CD4-positive, alpha-beta T cell treated with Interleukin-15 for 1 hour (primary cell): ENCODE measurements at regions not wholly inside any gene's neighbourhood (a gene's known extent, or its start where the extent isn't known, plus 50 kb on each side); places are given as distances from the start of the nearest gene placed in this dataset.
"Not testable (repeated sequence)": the region's sequence is repeated elsewhere in the genome, so short reads cannot be mapped to it uniquely, and the experiment has no call there.

Experiments
- DNase-seq: peaks from one replicate; pipeline ENCODE4 v3.0.0-alpha.2; 2020

DNA sequence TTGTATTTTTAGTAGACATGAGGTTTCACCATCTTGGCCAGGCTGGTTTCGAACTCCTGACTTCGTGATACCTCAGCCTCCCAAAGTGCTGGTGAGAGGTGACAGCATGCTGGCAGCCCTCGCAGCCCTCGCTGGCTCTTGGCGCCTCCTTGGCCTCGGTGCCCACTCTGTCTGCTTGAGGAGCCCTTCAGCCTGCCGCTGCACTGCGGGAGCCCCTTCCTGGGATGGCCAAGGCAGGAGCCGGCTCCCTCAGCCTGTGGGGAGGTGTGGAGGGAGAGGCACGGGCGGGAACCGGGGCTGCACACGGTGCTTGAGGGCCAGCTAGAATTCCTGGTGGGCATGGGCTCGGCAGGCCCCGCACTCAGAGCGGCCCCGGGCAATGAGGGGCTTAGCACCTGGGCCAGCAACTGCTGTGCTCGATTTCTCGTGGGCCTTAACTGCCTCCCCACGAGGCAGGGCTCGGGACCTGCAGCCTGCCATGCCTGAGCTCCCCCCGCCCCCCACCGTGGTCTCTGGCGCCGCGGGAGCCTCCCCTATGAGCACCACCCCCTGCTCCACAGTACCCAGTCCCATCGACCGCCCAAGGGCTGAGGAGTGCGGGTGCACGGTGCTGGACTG is 96.5 kb upstream of the RHOBTB1 start:
- no peak for DNase-seq

DNA sequence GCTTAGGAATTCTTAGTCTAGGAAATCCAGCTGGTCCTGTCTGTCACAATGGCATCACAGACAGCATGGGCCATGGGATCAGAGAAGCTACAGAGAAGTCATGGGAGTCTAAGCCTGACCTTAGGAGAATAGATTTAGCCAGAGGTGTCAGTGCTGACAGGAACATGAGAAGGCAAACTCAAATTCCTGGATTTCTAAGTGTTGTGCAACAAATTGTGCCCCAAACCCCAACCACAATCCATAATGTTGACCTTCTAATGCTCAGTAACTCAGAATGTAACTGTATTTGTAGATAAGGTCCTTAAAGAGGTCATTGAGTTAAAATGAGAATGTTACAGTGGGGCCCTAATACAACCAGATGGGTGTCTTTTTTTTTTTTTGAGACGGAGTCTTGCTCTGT is 95.9 kb upstream of the RHOBTB1 start:
- DNase-seq = no peak

DNA sequence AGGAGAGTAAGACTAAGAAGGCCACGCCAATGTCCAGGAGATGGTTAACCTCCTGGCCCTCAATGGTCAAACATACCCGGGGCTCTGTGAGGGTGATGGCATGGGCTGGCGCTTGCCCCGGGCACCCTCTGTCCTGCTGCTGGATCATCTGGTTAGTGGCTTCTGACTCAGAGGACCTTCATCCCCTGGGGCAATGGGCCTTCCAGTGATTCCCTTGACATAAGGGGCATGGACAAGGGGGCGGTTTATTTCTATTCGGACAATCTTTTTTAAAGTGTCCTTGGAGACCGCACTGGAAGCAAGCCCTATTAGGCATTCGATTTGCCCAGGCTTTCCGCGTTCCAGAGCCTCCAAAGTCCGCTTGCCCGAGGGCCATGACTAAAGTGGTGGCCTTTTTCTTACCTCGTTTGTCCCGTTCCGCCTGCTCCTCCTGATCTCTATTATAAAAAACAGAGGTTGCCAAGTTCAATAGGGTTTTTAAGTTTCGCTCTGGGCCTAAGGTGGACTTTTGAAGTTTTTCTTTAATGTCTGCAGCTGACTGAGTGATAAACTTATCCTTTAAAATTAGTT is 93.4 kb upstream of the RHOBTB1 start:
- not testable (repeated sequence) for DNase-seq

DNA sequence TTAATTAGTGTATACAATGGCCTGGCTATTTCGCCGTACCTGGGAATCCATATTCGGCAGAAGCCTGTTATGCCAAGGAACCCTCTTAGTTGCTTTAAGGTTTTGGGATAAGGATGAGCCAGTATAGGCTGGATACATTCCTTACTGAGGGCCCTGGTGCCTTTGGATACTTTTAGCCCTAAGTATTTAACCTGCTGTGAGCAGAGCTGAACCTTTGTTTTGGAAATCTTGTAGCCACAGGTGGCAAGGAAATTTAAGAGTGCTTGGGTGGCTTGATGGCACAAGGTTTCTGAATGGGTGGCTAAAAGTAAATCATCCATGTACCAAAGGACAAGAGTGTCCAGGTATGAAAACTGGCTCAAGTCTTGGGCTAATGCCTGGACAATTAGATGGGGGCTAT is 92.2 kb upstream of the RHOBTB1 start:
- not testable (repeated sequence) for DNase-seq

DNA sequence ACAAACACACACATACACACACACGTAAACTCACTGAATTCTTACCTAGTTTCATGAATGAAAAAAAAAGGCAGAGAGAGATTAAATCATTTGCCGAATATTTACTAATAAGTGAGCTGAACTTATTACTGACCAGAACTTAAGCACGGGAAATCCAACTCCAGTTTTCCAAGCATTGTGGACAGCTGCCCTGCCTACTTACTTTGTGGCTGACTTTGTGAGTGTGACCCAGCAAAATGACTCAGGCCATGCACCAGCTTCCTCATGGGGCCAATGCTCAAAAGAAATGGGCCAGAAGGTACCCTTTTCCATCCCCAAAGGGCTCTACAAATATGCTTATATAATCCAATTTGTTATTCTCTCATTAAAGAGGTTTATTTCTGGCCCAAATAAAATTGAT is 87.4 kb upstream of the RHOBTB1 start:
- no peak for DNase-seq

DNA sequence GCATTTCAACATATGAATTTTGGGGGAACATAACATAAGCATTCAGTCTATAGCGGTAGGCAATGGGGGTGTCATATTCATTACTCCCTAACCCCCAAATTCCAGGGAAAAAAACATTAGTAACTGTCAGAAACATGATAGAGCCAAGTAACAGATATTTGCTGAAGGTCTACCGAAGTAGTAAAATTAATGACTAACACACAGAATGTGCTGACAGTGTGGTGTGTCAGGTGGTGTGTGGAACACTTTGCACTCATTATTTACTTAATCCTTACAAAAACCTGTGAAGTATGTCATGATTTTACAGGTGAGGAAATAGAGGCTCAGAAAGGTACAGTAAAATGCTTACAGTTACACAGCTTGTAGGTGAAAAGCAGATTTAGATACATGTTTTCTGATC is 85.4 kb upstream of the RHOBTB1 start:
- DNase-seq = no peak

DNA sequence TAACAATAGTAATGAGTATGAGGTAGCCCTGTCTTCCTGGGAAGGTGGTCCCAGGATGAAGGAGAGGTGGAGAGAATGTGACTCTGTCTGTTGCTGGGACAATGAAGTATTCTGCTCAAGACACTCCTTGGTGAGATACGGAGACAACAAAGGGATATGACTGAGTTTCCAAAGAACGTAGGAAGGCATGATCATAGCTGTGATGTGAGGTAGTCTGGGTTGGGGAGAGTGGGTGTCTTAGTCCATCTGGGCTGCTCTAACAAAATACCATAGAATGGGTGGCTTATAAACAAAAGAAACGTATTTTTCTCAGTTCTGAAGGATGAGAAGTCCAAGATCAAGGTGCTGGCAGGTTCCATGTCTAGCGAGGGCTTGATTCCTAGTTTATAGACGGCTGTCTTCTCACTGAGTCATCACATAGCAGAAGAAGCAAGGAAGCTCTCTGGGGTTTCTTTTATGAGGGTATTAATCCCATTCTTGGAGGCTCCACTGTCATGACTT is 84.9 kb upstream of the RHOBTB1 start:
- no peak for DNase-seq

DNA sequence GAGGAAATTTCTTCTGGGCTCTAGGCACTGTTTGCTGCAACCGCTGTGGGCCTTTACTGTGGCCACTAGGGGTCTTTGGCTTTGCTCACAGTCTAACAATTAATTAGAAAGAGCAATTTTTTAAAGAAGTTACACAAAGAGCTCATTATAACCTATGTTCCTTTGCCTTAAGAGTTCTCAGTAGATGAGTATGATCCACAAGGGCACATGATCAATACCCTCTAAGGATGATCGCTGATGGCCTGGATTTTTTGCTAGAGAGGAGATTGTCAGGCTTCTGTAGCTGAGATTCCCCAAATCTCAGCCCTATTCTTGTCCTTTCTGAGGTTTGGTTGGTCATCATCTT is 80.8 kb upstream of the RHOBTB1 start:
- no peak for DNase-seq

DNA sequence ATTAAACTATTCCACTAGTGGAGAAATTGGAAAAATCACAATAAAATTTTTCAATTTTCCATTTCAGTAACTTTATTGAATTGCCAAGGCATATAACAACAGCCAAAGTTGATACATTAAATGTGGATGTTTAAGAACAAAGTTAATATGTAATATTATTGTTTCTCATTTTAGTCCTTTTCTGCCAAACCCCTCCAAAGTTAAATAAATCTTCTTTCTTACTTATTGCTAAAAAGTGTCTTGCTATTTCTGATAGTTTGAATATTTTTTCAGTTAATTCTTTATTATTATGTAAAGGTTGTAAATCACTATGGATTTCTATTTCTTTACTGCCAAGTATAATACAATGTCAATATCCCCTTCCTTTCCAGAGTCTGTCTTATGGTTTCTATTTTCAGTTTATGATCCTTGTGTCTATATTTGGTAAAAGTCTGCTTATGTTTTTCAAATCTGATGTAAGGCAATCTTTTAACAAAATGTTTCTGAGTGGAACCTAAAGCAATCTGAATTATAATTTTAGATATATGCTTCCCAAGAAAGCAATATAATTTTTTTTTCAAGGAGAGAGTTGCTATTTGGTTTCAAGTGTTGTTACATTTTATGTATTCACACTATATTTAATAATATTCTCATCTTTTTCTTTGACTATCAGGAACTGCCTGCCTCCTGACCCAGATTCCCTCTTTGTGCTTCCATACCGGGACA is 80.3 kb upstream of the RHOBTB1 start:
- DNase-seq = no peak

DNA sequence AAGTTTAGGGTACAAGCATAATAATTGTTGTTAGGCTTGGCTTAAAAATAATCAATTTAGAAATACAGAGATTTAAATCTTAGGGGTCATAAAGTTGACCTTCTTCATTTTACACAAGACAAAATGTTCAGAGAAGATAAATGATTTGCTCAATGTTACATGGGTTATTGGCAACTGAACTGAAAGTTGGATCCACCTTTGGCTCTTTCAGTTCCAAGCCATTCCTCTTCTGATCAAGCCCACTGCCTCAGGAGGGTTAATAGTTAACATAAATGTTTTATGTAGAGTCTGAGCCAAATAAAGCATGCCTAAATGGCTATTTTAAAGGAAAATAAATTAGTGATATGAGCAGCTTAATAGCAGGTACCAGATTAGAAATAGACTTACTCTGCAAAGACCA is 79.1 kb upstream of the RHOBTB1 start:
- no peak for DNase-seq

DNA sequence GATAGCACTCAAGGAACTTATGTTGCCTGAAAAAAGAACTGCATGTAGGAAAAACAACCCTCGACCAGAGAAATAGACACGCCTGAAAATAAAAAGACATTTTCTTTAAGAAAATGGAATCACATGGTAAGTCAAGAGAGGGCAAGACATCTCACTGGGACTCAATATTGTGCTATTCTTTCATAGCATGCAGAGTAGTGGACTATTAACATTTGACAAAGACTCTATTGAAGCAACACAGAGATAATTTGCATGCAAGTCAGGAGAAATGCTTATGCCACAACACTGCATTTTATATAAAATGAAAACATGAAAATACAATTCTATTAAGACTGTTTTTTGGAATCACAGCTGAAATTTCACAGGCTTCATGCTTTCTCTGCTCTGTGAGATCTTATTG is 77.9 kb upstream of the RHOBTB1 start:
- DNase-seq = no peak

DNA sequence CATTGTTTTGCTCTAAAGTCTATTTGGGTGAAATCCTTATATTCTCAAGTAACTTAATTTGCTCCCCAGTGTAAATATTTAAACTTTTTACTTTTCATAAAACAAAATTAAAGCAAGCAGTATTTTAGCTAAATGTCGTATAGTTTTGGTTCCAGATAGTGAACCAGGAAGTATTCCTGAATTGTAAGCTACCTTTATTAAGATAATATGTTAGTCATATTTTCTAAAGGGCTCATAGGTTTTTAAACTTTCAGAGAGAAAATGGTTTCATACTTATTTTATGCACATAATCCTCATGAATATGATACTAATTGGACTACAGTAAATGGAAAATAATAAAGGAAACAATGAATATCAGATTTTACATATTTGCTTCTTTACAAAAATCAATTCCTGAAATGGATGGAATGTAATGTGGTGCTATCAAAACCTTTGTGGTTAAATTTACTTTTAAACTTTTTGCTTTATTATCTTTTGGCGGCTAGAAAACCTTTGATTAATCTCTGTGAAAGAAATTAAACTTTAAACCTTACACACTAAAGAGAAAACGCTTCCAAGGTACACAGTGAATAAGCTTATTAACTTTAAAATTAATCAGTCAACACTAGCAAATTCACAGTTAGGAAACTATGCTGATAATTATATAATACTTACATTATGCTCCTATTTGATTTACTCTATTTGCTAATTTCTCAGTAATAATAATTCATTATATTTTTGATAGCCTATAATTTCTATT is 76.6 kb upstream of the RHOBTB1 start:
- no peak for DNase-seq

DNA sequence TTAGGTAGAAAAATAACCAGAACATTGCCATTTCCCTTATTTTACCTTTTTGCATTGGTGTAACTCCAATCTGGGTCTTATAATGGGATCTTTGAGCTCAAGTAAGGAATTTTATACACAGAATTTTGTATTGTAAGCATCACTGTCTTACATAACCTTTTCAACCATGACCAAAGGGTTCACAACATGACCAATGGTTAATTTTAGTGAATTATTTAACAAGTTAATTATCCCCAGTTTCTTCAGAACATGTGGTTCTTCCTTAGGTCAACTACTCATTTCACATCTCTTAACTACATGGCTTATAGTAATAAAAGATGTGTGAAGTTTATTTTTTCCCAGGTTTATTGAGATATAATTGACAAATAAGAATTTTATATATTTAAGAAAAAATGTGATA is 74.2 kb upstream of the RHOBTB1 start:
- DNase-seq = no peak

DNA sequence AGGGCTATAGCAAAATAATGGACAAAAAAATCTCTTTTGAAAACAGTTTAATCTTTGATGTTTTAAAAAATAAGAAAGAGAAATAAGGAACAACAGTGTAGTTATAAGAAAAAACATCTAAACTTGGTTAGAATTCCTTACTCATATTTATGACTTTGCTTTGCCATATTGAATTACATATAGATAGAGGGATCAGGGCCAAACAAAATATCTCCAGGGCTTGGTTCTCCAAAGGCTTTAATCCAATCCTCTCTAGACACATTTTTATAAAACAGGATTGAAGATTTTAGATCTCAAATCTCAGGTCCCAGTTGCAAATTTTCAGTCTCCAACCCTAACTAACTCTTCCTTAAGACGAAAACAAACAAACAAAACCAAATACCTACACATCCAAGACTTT is 72.6 kb upstream of the RHOBTB1 start:
- DNase-seq = no peak

DNA sequence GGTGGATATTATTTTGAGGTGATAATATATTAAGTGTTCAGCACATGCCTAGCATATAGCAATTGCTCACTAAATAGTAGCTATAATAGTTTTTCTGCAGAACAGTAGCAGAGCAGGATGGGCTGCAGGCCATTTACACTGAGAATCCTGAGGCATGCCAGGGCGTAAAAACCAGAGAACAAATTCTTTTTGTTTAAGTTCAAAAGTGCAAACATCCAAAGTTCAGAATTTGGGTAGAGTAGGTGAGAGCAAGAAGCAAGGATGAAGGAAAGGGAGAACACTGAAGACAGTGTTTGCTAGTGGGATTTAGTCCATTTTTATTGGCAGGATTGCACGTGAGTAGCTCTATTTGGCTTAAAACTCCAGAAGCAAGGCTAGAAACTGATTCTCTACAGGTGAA is 72.0 kb upstream of the RHOBTB1 start:
- no peak for DNase-seq

DNA sequence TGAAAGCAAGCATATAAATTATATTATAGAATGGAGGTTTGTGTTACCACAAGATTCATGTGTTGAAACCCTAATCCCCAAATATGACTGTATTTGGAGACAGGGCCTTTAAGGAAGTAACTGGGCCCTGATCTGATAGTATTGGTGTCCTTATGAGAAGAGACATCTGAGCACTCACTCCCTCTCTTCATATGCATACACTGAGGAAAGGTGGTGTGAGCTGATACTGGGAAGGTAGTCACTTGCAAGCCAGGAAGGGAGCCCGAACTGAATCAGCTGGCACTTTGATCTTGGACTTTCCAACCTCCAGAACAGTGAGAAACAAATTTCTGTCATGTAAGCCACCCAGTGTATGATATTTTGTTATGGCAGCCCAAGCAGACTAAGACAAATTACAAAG is 66.9 kb upstream of the RHOBTB1 start:
- DNase-seq = no peak

DNA sequence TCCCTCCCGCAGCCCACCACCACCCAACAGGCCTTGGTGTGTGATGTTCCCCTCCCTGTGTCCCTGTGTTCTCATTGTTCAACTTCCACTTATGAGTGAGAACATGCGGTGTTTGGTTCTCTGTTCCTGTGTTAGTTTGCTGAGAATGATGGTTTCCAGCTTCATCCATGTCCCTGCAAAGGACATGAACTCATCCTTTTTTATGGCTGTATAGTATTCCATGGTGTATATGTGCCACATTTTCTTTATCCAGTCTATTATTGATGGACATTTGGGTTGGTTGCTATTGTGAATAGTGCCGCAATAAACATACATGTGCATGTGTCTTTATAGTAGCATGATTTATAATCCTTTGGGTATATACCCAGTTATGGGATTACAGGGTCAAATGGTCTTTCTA is 59.1 kb upstream of the RHOBTB1 start:
- not testable (repeated sequence) for DNase-seq

DNA sequence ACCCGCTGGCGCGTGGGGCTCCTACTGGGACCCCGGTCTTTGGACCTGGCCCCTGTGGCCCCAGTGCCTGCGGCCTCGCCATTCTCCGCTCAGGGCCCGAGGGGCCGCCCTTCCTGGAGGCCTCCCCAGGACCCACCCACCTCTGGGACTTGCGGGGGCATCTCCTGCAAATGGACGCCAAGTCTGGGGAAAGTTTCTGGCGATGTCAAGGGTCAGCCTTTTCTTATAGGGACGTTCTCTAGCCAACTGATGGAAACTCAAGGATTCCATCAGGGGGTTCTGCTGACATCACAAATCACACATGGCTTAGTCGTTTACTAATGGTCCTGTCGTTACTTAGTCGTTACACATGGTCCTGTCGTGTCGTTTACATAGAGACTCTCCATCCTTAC is 57.7 kb upstream of the RHOBTB1 start:
- DNase-seq = no peak

DNA sequence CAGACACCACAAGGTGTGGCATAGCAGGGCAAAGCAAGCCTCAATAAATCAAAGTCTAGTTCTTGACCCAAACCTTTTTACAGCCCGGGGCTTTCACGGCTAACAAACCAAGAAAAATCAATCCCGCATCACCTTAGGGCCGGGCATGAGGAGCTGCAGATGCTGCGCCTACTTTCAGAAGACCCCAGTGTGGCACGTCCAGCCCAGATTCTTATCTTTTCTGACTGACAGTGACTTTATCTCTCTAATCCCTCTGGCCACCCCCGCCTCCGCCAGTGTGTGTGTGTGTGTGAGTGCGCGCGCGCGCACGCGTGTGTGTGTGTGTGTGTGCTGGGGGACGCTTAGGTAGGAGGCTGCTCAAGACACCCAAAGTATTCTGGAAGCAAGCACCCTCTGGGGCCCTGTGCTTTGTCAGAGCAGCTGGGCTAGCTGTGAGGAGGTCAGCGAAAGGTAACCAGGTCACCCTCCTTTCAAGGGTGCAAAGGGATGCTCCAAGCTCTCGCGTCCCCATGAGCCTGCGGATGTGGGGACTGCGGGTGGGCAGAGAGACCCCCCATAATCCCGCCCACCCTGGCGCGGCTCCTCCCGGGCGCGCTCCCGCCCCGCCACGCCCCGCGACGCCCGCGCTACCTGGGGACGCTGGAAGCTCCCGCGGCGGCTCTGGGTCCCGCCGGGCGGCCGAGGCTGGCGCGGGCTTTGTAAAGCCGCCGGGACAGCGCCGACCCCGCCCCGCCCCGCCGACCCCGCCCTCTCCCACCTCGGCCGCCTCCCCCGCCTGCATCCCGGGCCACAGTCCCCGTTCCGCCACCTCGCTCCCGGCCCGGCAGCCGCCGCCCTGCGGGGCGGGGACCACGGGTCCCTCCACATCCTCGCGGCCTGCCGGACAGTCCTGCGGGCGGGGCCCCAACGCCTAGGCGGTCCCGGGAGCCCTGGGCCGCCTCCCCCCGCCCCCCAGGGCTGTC is 57.1 kb upstream of the RHOBTB1 start:
- DNase-seq = no peak

DNA sequence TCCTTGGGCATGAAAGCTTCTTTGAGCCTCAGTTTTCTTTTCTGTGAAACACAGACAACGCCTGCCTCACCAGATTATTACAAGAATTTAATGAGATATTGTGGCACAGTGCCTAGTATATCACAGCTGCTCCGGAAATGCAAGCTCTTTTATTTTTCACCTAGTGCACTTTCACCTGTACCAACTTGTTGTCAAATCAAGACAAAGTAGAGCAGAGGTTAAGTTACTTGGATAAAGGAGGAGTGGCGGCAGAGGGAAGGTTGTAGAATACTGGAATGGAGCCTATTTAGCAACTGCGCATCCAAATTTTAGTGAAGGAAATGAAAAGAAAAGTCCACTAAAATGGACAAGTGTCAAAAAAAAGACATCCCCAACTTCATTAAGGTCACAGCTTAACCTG is 54.9 kb upstream of the RHOBTB1 start:
- DNase-seq = no peak

DNA sequence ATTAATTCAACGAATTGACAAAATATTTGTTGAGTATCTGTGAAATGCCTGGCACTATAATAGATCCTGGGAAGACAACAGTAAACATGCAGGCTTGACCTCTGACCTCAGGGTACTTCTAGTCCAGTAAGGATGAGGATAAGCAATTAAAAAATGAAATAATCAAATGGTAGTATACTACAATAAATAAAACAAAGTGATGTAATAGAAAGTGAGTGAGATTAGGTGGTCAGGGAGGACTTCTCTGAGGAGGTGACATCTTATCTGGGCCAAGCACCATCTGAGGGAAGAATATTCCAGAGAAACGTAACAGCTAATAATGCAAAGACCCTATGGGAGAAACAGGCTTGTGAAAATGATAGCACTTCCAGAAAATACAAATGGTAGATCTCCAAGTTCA is 50.1 kb upstream of the RHOBTB1 start:
- DNase-seq = no peak
